HK-2 (cell line): ENCODE measurements at regions not wholly inside any gene's neighbourhood (a gene's known extent, or its start where the extent isn't known, plus 50 kb on each side); places are given as distances from the start of the nearest gene placed in this dataset.

Source experiments
- DNase-seq: peaks from one replicate; pipeline ENCODE4 v3.0.0-alpha.2; 2018; ENCODE audit not compliant: unreplicated experiment

DNA sequence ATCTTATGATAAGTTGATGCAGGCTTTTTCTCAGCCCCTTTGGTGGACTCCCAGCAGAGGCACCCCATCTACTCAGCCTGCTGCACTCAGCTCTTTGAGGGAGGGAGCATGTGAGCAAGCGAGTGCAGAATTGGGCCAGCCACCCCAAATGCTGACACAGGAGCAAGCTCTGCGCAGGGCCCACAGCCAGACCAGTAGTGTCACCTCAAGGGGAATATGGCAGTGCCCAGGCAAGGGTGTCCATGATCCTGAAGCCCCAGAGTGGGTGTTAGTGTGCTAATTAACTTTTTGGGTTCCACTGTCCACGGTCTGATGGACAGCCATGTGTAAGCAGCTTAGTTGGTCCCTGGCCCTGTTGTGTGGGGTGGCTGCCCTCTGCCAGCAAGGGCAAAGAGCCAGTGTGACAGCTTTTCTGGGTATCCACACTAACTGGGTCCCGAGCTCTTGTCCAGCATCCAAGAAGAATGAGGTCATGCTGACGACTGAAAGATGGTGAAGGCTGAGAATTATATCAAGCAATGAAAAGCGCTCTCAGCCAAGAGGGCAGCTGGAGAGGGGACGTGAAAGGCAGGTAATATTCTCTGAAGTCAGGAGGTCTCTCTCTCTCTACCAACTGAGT is 898.3 kb upstream of the PCDH9 start:
- DNase-seq: no peak

GRCh38 chr13:68125087-68125480 is 894.9 kb upstream of the PCDH9 start:
- no peak for DNase-seq

DNA sequence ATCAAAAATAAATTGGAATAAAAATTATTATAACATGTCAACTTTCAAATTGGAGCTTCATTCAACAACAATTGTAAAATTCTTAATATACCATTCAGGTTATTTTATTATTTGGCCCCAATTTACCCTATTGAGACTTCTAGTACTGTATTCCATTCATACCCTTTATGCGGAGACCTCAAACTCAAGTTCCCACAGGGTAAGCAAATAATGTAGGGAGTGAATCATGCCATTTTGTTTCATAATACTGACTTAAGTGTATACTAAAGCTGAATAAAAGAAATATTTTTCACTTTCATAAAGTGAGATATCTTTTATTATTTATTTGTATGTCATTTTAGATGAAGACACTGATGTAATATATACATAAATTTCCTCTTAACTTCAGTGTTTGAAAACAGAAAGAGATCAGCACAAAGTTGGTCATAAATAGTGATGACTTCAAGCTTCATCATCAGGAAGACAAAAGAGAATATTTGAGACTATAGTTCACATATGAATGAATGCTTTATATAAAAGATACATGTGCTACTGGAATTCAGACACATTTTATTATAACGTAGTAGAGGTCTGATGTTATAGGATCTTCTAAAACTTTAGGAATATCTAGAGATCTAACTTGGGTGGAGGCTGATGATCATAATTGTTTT is 894.4 kb upstream of the PCDH9 start:
- no peak for DNase-seq

DNA sequence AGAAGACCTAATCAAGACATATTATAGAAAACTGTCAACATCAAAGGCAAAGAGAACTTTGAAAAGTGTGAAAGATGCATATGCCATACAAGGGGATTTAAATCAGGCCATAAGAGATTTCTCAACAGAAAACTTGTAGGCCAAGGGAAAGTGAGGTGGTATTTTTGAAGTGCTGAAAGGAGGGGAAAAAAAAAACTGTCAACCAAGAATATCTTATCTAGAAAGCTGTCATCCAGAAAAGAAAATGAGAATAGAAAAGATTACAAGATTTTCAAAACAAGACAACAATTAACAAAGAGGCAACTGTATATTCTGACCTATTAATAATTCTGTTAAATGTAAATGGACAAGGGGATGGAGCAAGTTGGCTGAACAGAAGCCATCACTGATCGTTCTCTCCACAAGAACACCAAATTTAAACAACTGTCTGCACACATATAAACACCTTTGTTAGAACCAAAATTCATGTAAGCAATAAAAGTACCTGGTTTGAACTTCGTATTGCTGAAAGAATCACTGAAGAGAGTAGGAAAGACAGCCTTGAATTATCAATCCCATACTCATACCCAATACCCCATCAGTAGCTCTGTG is 880.1 kb upstream of the PCDH9 start:
- DNase-seq: no peak

- DNase-seq: no peak
These were observed 877.5 kb upstream of the PCDH9 start for GRCh38 chr13:68107667-68108066.

DNA sequence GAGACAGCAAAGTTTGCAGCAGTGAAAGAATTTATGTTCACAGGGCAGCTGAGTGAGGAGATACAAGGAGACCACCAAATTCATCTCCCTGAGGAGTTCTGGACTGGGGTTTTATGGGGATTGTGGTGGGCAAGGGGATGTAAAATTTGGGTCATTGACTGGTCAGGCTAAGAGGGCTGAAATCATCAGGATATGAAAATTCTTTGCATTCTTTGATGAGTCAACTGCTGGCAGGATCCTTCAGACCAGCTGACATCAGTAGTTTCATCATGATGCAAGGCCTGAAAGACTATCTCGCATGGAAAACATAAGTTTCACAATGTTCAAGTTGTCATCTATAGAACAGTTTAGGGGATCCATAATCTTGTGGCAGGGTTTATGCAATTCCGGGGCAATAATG is 869.5 kb upstream of the PCDH9 start:
- peak; percentile 12 for DNase-seq

GRCh38 chr13:68081061-68081460 is 850.9 kb upstream of the PCDH9 start:
- DNase-seq: no peak

GRCh38 chr13:68078874-68079273 is 848.7 kb upstream of the PCDH9 start:
- DNase-seq: no peak

DNA sequence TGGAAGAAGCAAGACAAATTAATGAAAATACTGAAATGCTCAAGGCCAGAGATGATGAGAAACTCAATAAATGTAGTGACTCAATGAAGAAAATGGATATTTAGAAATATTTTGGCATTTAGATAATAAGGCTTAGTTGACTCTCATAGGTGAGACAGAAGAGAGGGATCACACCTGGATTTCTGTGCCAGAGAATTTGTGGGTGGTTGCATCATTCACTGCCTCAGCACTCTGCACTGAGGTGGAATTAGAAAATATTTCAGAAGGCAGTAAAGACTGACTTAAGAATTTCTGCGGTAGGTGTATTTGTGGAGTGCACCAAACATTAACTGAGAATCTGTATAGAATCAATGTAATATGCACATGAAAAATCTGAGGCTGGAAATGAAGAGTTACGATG is 848.3 kb upstream of the PCDH9 start:
- DNase-seq: no peak

DNA sequence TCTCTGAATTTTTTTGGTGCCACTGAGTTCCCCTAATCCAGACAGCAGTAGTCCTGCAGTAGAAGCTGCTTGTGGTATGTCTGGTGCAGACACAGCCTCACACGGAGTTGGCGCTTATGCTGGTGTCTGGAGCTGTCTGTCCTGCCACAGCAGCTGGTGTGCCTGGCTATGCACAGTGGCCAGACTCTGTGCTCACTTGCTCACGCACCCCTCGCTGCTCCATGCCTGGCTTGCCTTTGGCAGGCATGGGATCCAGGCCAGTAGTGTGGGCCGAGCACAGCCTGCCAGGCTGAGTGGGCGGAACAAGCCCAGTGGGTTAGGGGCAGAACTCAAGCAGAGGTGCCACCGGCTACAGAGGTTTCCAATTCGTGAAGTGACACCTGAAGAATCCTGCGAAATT is 845.9 kb upstream of the PCDH9 start:
- no peak for DNase-seq

GRCh38 chr13:68066879-68067513 is 836.9 kb upstream of the PCDH9 start:
- no peak for DNase-seq

- no peak for DNase-seq
These were observed 834.0 kb upstream of the PCDH9 start for GRCh38 chr13:68064001-68064770.

- no peak for DNase-seq
These were observed 833.0 kb upstream of the PCDH9 start for GRCh38 chr13:68063181-68063580.

DNA sequence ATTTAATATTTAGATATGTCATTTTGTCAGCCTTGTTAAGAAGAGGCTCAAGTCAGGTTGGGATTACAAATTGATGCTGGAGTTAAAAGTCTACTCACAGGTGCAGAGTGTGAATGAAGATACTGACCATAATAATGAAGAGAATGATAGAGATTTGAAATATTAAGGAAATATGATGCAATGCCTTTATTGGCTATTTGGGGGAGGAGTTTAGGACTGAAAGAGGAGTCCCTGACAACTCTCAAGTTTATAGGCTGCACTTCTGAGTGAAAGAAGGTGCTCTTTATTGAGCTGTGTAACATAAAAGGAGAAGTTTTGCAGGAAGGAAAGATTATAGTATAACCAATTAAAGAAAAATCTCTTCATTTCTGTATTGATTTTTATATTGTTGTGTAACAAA is 827.7 kb upstream of the PCDH9 start:
- no peak for DNase-seq

- DNase-seq: no peak
These were observed 826.9 kb upstream of the PCDH9 start for GRCh38 chr13:68056816-68057710.

GRCh38 chr13:68051910-68052309 is 821.8 kb upstream of the PCDH9 start:
- no peak for DNase-seq

- no peak for DNase-seq
These were observed 820.6 kb upstream of the PCDH9 start for GRCh38 chr13:68050761-68051160.

DNA sequence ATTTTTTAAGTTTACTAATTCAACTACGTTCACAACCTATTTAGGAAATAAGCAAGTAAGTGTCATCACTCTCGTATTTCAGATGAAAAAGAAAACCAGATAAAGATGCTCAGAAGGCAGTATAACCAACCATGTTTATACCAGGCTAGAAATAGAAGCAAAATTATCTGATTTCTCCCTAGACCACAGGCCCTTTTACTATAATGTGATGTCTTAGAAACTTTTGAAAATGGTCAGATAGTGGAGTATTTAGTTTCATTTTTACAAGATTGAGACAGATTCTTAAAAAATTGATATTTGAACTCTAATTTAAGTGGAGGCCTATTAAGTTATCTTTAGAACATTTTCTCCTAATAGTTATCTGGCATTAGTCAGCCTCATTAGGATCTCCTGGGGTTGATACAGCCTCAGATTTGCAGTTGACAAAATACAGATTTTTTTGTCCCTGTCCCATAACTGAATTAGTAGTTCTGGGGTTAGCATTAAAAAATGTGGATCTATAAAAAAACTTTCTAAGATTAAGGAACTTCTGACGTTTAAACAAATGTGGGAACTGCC is 818.7 kb upstream of the PCDH9 start:
- DNase-seq: no peak

DNA sequence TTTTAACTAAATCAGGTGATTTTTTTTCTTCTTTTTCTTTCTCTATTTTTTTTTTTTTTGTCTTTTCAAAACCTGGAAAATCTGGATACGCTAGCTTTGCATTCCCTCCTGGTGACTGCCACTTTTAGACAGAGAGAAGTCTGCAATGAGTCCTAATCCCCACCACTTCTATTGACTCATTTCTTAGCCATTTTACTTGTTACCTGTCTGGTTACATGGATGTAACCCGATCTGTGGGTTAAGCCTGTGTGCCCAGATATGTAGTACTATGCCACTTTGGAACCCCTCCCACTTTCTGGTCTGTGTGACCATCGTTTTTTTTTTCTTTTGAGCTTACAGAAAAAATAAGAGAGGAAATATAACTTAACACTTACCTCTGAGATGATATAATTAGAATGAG is 817.8 kb upstream of the PCDH9 start:
- no peak for DNase-seq

DNA sequence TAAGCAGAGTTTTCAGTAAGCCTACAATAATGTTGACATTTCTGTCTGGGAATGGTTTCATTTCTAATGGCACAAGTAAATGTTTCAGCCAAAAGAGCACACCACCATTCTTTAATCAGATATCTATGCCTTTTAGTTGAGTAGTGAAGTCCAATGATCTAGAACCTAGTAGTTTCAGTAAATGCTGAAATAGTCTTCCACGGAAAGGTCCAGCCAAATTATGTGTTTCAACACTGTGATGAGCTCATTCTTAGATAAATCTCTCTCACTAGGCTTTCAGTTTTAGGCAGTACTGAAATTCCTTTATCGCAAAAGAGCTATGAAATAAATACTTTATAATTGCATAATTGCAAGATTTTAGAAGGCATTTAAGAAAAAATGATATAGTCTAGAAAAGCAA is 816.8 kb upstream of the PCDH9 start:
- no peak for DNase-seq
